Skeletal muscle cell (primary cell): ENCODE measurements at regions not wholly inside any gene's neighbourhood (a gene's known extent, or its start where the extent isn't known, plus 50 kb on each side); places are given as distances from the start of the nearest gene placed in this dataset.

Experiments
- DNase-seq: peaks from one replicate; pipeline ENCODE4 v3.0.0-alpha.2; 2010; ENCODE audit warnings: low read depth
- H3K4me3 ChIP-seq: 2 replicates; pipeline ENCODE4 v1.5.1; 2011; ENCODE audit warnings: low read depth, mild to moderate bottlenecking, control low read depth, low read length, moderate library complexity

DNA sequence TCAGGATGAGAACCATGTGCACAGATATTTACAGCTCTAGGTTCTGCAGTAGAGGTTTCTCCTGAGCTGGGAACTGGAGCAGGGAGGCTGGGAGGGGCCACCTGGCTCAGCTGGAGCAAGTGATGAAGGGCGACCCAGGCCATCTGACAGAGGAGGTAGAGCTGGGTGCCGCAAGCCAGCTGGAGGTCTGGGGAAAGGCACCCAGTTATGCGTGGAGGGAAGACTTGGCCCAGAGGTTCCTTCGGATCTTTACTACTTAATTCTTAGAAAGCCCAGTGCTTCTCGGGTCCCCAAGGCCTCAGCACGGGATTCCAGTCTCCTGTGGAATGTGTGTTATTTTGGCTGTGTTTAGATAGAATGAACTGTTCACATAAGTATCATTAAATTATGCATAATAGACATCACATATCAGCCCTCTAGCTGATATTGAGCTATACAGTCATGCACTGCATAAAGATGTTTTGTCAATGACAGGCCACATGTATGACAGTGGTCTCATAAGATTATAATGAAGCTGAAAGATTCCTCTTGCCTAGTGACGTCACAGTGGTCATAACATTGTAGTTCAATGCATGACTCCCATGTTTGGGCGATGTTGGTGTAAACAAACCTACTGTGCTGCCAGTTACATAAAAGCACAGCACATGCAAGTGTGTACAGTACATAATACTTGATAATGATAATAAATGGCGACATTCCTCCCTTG lies 245.1 kb downstream of the RHOU start:
- no peak overlapping the region for H3K4me3 ChIP-seq
- no peak for DNase-seq

DNA sequence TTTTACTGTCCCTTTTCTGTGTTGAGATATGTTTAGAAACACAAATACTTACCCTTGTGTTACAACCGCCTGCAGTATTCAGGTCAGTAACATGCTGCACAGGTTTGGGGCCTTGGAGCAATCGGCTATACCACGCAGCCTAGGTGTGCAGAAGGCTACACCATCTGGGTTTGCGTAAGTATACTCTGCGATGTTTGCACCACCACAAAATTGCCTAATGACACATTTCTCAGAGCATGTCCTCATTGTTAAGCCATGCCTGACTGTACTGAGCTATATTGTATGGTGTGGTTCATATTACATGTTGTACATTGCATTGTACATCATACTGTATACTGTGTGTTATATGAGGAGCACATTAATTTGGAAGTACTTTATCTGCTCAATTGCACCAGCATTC lies 247.4 kb downstream of the RHOU start:
- DNase-seq = no peak
- no peak overlapping the region for H3K4me3 ChIP-seq

- no peak overlapping the region for H3K4me3 ChIP-seq
- no peak for DNase-seq
Observed at GRCh38 chr1:228983231-228983660, 248.0 kb downstream of the RHOU start.

- H3K4me3 ChIP-seq = no peak overlapping the region
- no peak for DNase-seq
Observed at GRCh38 chr1:228983661-228984060, 248.4 kb downstream of the RHOU start.

GRCh38 chr1:228984107-228984506 lies 248.8 kb downstream of the RHOU start:
- DNase-seq = no peak
- H3K4me3 ChIP-seq = no peak overlapping the region

DNA sequence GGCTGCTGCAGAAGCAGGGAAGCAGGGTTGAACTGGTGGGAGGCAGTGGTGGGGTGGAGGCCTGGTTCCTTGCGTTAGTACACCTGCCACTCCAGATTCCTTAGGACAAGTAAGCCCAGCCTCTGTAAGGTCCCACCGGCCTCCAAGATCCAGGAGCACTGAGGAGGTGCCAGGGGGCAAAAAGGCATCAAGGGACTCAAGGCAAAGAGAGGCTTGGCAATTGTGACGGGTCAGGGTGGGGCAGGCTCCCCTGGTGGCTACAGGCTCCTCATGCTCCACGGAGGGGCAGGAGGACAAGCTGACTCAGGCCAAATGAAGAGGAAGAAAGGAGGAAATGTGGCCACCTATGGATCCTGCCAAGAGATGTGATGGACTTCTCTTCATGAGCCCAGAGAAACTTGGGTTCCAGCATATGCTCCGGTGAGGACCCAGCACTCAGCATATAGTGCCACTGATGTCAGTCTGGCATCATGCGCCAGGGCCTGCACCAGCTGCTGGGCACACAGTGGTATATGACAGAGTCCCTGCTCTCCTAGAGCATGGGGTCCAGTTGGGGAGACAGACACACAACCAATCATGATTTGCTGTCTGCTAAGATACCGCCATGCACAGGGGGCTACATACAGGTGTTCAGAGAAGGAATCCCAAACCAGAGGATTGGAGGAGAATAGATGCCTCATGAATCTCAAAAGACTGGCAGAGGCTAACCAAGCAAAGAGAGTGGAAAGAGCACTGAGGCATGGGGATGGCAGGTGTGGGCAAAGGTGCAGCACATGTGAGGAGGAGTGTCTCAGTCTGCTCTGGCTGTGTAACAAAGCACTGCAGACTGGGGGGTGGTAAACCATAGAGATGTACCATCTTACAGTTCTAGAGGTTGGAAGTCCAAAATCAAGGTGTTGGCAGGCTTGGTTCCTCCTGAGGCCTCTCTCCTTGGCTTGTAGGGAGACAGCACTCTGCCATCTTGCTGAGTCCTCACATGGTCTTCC lies 249.7 kb downstream of the RHOU start:
- no peak for DNase-seq

GRCh38 chr1:228985661-228986060 lies 250.4 kb downstream of the RHOU start:
- no peak for DNase-seq
- no peak overlapping the region for H3K4me3 ChIP-seq

More for the DNA sequence above, 249.7 kb downstream of the RHOU start:
- H3K4me3 ChIP-seq = no peak overlapping the region

DNA sequence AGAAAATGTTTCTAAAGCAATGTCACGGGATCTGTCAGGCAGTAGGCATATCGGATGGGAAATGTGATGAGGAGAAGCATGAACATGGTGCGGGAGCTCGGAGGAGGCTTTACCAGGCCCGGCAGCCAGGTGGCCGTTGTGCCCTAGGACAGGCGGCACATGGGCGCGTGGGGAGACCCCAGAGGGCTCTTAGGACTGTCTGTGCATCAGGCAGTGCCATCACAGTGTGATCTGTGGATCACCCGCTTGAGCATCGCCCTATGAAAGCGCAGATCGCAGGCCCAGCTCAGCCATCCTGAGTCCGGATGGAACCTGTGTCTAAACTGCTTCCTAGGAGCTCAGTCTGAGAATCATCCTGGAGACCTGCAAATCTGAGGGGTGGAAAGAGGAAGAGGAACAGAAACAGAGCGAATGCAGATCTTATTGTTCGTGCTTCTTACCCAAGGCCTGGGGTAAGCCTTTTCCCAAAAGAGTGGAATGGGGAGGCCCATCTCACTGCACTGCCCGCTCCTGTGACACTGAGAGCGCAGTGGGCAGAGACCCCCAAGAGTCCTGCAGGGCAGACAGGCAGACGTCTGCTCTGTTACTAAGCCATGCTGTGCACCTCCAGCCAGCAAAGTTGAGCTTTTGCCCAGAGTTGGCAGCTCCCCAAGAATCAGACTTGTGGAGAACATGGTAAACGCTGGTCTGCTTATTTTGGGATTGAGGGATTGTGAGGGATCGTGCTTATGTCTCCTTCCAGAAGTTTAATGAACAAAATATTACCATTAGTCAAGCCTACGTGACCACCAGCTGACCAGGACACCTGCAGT lies 251.0 kb downstream of the RHOU start:
- no peak for DNase-seq

DNA sequence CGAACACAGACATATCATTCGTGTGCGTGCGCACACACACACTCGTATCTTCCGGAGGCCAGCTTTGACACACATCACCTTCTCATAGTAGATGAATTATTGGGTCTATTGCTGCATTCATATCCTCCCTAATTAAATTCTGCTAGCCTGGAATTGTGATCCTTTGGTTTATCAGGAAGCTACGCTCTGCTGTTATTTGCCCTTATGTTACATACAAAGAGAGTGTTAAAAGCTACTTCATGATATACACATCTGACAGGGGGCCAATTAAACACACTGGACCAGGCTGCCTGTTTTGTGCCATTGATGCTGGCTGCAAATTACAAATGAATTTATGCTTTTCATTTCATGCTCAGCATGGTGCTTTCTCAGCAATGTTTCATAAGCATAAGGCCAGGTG lies 252.0 kb downstream of the RHOU start:
- DNase-seq = no peak
- no peak overlapping the region for H3K4me3 ChIP-seq

More for the DNA sequence above, 251.0 kb downstream of the RHOU start:
- H3K4me3 ChIP-seq = no peak overlapping the region

DNA sequence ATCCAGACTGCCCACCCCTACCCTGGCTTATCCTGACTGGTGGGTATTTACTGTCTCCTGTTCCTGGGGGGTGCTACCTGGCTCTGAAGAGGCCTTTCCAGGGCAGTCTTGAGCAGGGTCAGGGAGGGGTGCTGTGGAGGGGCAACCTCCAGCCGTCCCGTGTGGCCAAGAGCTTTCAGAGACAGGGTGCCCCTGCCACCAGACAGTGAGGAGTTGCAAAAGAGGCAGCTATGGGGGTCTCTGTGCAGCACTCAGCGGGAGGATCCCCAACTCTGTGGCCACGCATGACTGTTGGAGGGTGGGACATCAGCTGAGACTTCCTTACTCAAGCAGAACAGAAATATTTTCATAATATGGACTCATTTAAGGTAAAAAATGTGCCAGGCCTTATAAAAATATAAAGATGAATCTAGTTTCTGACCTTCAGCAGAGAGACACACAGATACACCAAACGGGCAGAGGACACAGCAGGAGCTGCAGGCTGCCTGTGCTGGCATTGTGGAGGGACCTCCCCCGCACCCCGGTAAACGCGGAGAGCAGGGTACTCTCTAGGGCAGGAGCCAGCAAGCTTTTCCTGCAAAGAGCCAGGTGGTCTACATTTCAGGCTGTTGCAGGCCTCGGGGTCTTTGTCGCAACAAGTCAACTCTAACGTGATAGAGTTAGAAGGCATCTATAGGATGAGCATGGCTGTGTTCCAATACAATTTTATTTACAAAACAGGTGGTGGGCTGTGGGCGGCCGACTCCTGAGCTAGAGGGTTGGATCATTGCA lies 252.6 kb downstream of the RHOU start:
- no peak for DNase-seq
- H3K4me3 ChIP-seq = no peak overlapping the region

DNA sequence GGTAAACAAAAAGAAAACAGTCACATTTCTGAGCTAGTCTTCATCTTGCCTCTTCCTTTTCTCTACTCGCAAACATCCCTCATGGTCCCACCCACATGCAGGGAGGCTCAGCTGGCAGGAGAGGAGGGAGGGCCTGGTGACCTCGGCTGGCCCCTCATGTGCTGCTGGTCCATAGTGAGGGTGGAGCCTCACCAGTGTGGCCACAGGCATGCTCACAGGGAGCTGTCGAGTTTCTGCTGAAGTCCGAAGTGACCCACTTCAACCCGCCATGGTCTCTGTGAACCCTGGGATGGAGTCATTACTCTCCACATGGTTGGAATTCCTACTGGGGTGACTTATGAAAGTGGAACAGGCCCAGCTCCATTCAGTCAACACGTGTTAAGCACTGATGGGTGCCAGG lies 253.4 kb downstream of the RHOU start:
- no peak overlapping the region for H3K4me3 ChIP-seq
- DNase-seq = no peak

DNA sequence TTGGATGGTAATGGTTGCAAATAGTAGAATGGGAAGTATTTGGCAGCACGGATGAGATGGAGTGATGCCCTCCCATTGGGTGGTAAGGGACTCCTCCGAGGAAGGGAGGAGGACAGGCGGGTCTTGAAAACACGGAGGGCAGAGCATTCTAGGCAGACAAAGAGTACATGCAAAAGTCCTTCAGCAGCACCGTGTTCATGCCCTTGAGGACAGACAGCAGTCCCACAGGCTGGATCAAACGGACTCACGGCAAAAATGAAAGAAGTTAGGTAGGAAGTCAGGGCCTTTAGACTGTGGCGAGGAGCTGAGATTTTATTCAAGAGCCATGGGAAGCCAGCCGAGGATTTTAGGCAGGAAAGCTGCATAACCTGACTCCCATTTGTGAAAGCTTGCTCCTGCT lies 253.9 kb downstream of the RHOU start:
- no peak for DNase-seq
- H3K4me3 ChIP-seq = no peak overlapping the region

DNA sequence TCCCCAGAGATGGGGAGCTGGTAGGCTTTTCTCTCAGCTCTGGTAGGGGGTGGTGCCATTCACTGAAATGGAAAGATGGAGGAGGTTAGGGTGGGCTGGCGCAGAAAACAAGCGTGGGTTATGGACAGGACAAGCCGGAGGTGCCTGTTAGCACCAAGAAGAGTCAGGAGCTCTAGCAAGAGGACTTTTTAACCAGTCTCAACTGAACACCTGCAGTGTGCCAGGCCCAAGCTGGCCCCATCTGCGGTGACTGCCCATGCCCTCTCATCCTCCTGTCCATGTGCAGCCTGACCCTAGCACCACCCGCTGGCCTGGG lies 254.4 kb downstream of the RHOU start:
- no peak for DNase-seq
- no peak overlapping the region for H3K4me3 ChIP-seq

DNA sequence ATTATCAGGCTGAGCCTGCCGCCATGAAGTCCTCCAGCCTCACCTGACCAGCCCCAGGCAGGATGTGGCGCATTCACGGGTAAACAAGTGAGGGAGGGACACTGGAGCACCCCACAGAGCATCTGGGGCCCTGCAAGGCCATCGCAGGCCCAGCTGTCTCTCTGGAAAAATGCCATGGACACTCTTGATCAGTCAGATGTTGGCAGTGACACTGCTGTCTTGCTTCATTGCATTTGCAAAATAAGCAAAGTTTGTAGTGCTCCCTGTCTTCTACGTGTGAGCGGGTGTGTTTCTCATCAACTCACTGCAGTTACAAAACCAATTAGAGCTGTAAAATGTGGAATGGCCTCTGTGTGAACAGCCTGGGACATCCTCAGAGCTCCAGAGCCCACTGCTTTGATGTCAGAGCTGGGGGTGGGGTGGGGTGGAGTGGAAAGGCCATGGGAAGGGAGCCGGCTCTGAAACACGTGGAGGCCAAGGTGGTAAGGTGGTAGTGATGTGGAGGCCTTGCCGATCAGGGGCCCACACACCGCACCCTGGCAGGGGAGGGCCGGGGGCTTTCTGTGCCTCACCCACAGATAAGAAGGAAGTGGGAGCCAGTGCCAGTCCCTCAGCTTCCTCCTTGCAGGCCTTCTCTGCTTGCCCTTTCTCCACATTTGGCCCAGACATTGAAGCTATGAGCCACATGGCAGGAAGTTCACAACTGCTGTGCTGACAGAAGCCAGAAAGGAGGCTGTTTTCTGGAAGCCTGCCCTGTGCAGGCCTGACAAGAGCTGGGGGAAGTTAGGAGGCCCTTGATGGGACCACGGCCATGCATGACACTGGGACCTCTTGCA lies 254.9 kb downstream of the RHOU start:
- H3K4me3 ChIP-seq = no peak overlapping the region
- no peak for DNase-seq

DNA sequence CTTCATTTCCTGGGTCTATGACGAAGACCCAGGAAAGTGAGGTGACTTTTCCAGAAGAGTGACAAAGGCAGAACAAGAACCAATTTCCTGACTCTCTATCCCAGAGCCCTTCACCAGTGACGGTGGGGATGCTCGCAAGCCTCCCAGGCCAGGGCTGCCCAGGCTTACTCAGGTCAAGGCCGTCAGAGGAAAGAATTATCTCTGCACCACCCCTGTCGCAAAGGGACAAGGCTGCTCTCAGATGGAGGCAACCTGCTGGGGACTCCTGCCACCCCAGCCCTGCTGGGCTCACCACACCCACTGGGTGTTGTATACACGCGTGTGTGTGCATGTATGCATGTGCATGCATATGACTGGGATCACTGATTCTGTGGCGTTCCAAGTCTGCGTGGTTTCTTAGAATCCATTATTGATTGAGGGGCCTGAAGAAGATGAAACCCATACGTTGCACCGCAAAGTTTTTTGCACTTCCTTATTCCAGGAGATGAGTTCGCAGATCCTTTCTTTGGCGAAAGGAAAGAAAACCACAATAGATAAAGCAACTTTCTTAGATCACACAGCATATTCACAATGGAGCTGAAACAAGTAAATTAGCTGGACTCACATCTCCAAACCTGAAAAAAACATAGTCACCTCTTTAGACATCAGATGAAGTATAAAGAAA lies 255.8 kb downstream of the RHOU start:
- DNase-seq = no peak
- H3K4me3 ChIP-seq = no peak overlapping the region

GRCh38 chr1:228992044-228992443 lies 256.8 kb downstream of the RHOU start:
- DNase-seq = no peak
- H3K4me3 ChIP-seq = no peak overlapping the region

- DNase-seq = no peak
- no peak overlapping the region for H3K4me3 ChIP-seq
Observed at GRCh38 chr1:228992907-228993535, 257.7 kb downstream of the RHOU start.
